Uterus (tissue), 2 donors: ENCODE measurements at regions not wholly inside any gene's neighbourhood (a gene's known extent, or its start where the extent isn't known, plus 50 kb on each side); places are given as distances from the start of the nearest gene placed in this dataset.

Experiments used
- CTCF ChIP-seq, 4 experiments: fragments of 200-600 bp in 2 of 4; fragments of 450-650 bp in 2 of 4; sonication (generic) in 2 of 4; IDR thresholded peaks; one replicate each; pipeline ENCODE4 v1.5.1; 2016 to 2019; ENCODE audit warnings: antibody characterized with exemption in 4 of 4, mild to moderate bottlenecking in 2 of 4, moderate library complexity in 1 of 4
- POLR2A ChIP-seq, 2 donors: fragments of 450-650 bp; IDR thresholded peaks; one replicate each; pipeline ENCODE4 v1.6.1; 2016; ENCODE audit warnings: antibody characterized with exemption in 2 of 2, mild to moderate bottlenecking in 1 of 2, moderate library complexity in 1 of 2

DNA sequence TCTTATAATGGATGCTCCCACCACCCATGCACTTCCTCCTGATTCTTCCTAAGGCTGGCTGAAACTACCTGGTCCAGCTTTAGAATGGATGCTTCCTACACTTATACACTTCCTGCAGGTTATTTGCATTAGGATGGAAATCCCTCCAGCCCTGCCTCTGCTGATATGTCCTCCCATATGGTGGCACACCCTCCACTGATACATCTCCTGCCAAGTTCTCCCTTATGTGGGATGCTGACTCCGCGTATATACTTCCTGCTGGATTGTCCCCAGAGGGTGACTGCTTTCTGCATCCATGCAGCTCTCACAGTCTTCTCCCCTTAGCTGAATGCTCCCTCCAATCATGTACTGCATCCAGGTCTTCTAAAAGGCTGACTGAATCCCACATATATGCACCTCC lies 254.6 kb upstream of the FAM47C start:
- TF ChIP-seq CTCF (IDR thresholded peaks at IDR 0.05) (no peak), POLR2A (IDR thresholded peaks at IDR 0.05) (no peak)
